Calu3 (cell line): ENCODE measurements at regions not wholly inside any gene's neighbourhood (a gene's known extent, or its start where the extent isn't known, plus 50 kb on each side); places are given as distances from the start of the nearest gene placed in this dataset.

ENCODE experiments used
- BruUV-seq: library from RNA; stranded (reverse); fragments of 400-500 nt; replicated peaks from 2 replicates; lab custom pipeline; 2021; lab: Mats Ljungman, UMichigan
- CTCF ChIA-PET: fragments of 300-600 bp; sonication (Branson Sonifier 250); formaldehyde crosslinking; loops from one replicate; lab custom pipeline; 2022; ENCODE audit warnings: antibody characterized with exemption; lab: Charles Lee
- DNase-seq: peaks from one replicate; pipeline ENCODE4 v3.0.0; 2022
- H3K27ac Mint-ChIP-seq: one replicate; pipeline ENCODE4 v1.8.0; 2022; ENCODE audit warnings: mixed read lengths; ENCODE audit not compliant: unreplicated experiment
- H3K27me3 Mint-ChIP-seq: one replicate; pipeline ENCODE4 v1.8.0; 2022; ENCODE audit warnings: mixed read lengths; ENCODE audit not compliant: unreplicated experiment
- H3K36me3 Mint-ChIP-seq: one replicate; pipeline ENCODE4 v1.8.0; 2022; ENCODE audit warnings: mild to moderate bottlenecking, moderate library complexity, mixed read lengths; ENCODE audit not compliant: insufficient read depth, unreplicated experiment
- H3K4me1 Mint-ChIP-seq: one replicate; pipeline ENCODE4 v1.8.0; 2022; ENCODE audit warnings: mild to moderate bottlenecking, low read depth, mixed read lengths; ENCODE audit not compliant: unreplicated experiment
- H3K4me3 Mint-ChIP-seq: one replicate; pipeline ENCODE4 v1.8.0; 2022; ENCODE audit warnings: mild to moderate bottlenecking, low read depth, moderate library complexity, mixed read lengths; ENCODE audit not compliant: unreplicated experiment
- H3K9me3 Mint-ChIP-seq: one replicate; pipeline ENCODE4 v1.8.0; 2022; ENCODE audit warnings: low read depth, mixed read lengths; ENCODE audit not compliant: unreplicated experiment
- intact Hi-C: fragments of 100-400 bp; cut with micrococcal nuclease; formaldehyde crosslinking; loops from one replicate; pipeline ENCODE4 v1.10.0; 2022; ENCODE audit not compliant: unreplicated experiment
- TF ChIP-seq, protein P1 (sequence below): fragments of 200-600 bp; IDR thresholded peaks from one replicate; pipeline ENCODE4 v1.8.0; 2022; ENCODE audit warnings: antibody characterized with exemption; ENCODE audit not compliant: unreplicated experiment

DNA sequence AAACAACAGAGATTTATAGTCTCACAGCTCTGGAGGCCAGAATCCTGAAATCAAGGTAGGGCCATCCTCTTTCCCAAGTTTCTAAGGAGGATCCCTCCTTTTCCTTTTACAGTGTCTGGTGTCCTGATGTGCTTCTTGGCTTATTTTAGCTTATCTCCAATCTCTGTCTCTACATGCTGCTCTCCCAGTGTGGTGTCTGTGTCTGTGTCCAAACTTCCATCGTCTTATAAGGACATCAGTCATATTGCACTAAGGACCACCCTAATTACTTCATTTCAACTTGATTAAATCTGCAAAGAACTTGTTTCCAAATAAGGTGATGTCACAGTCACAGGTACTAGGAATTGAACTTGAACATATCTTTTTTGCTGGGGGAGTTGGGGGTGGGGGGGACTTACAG lies 529.6 kb downstream of the DHX35 start:
- no peak overlapping the region for H3K4me3 Mint-ChIP-seq
- no peaks in the 10 kb centered on the region for H3K36me3 Mint-ChIP-seq
- H3K27ac Mint-ChIP-seq, result no peak overlapping the region
- H3K27me3 Mint-ChIP-seq, result no peaks in the 10 kb centered on the region
- no peaks in the 10 kb centered on the region for H3K4me1 Mint-ChIP-seq
- no peak for DNase-seq
- intact Hi-C loops, result no loop called here
- peaks cover 26% of the 10 kb centered on the region for H3K9me3 Mint-ChIP-seq
- no TSS peak for BruUV-seq
- TF ChIP-seq, protein P1, sequence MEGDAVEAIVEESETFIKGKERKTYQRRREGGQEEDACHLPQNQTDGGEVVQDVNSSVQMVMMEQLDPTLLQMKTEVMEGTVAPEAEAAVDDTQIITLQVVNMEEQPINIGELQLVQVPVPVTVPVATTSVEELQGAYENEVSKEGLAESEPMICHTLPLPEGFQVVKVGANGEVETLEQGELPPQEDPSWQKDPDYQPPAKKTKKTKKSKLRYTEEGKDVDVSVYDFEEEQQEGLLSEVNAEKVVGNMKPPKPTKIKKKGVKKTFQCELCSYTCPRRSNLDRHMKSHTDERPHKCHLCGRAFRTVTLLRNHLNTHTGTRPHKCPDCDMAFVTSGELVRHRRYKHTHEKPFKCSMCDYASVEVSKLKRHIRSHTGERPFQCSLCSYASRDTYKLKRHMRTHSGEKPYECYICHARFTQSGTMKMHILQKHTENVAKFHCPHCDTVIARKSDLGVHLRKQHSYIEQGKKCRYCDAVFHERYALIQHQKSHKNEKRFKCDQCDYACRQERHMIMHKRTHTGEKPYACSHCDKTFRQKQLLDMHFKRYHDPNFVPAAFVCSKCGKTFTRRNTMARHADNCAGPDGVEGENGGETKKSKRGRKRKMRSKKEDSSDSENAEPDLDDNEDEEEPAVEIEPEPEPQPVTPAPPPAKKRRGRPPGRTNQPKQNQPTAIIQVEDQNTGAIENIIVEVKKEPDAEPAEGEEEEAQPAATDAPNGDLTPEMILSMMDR, result no peak
- CTCF ChIA-PET, result no interaction called here

GRCh38 chr20:39489986-39490560 lies 527.9 kb downstream of the DHX35 start:
- TF ChIP-seq, protein P1, result no peak
- H3K9me3 Mint-ChIP-seq, result peaks cover 28% of the 10 kb centered on the region
- H3K4me1 Mint-ChIP-seq, result no peaks in the 10 kb centered on the region
- H3K4me3 Mint-ChIP-seq, result no peak overlapping the region
- CTCF ChIA-PET, result no interaction called here
- no peak overlapping the region for H3K27ac Mint-ChIP-seq
- intact Hi-C loops, result no loop called here
- no peak for DNase-seq
- no peaks in the 10 kb centered on the region for H3K27me3 Mint-ChIP-seq
- H3K36me3 Mint-ChIP-seq, result no peaks in the 10 kb centered on the region
- BruUV-seq, result no TSS peak

- H3K9me3 Mint-ChIP-seq, result peaks cover 12% of the 10 kb centered on the region
- H3K27ac Mint-ChIP-seq, result no peak overlapping the region
- no peak for DNase-seq
- TF ChIP-seq, protein P1, result no peak
- no peaks in the 10 kb centered on the region for H3K36me3 Mint-ChIP-seq
- H3K4me1 Mint-ChIP-seq, result no peaks in the 10 kb centered on the region
- BruUV-seq, result no TSS peak
- intact Hi-C loops, result no loop called here
- H3K27me3 Mint-ChIP-seq, result no peaks in the 10 kb centered on the region
- CTCF ChIA-PET, result no interaction called here
- no peak overlapping the region for H3K4me3 Mint-ChIP-seq
Observed at GRCh38 chr20:39480276-39481043, 518.3 kb downstream of the DHX35 start.

- TF ChIP-seq, protein P1, result no peak
- Mint-ChIP-seq H3K4me3 (no peak overlapping the region), H3K27me3 (no peaks in the 10 kb centered on the region), H3K4me1 (no peaks in the 10 kb centered on the region), H3K9me3 (peaks cover 13% of the 10 kb centered on the region), H3K27ac (no peak overlapping the region), H3K36me3 (no peaks in the 10 kb centered on the region)
- intact Hi-C loops, result no loop called here
- CTCF ChIA-PET, result no interaction called here
- no peak for DNase-seq
- no TSS peak for BruUV-seq
Observed at GRCh38 chr20:39479196-39479810, 517.2 kb downstream of the DHX35 start.
